ENCODE measurements at regions not wholly inside any gene's neighbourhood (a gene's known extent, or its start where the extent isn't known, plus 50 kb on each side); places are given as distances from the start of the nearest gene placed in this dataset.

DNA sequence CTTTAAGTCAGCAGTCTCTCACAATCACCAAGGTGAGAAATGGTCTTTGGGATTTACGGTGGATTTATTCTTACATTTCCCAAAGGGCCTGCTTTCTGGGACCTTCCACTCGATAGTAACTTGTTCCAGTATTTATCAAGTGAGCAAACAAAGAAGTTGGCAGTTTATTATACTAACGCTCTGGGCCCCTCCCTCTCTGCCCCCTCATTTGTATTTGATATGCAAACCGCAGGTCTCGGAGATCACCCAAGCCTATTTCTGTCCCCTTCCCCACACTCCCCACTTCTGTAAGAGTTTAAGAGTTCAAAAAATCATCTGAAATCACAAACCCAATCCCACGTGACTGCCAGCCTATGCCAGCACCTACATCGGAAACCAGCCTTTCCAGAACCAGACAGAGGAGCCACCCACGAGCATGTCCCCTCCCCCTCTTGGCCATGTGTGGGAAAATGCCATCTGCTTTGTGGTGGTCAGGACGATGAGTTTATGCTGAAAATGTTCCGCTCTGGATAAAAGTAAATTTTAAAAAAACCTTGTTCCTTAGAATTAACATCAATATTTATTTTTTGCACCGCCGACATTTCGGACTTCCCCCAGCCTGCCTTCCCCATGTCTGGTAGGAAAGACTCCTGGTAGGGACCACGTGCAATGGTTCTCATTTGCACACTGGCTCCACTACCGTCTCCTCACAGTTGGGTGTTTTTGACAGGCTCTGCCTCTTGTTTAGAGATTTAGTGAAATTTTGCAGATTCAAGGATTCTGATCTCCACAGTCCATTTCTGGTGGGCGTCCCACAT, 281.0 kb downstream of the TFAP2C start:
- TF ChIP-seq, protein P1, sequence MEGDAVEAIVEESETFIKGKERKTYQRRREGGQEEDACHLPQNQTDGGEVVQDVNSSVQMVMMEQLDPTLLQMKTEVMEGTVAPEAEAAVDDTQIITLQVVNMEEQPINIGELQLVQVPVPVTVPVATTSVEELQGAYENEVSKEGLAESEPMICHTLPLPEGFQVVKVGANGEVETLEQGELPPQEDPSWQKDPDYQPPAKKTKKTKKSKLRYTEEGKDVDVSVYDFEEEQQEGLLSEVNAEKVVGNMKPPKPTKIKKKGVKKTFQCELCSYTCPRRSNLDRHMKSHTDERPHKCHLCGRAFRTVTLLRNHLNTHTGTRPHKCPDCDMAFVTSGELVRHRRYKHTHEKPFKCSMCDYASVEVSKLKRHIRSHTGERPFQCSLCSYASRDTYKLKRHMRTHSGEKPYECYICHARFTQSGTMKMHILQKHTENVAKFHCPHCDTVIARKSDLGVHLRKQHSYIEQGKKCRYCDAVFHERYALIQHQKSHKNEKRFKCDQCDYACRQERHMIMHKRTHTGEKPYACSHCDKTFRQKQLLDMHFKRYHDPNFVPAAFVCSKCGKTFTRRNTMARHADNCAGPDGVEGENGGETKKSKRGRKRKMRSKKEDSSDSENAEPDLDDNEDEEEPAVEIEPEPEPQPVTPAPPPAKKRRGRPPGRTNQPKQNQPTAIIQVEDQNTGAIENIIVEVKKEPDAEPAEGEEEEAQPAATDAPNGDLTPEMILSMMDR (IDR thresholded peaks at IDR 0.05) = no peak
- TF ChIP-seq EZH2phosphoT487 (IDR thresholded peaks at IDR 0.05) = no peak
